ENCODE measurements at regions not wholly inside any gene's neighbourhood (a gene's known extent, or its start where the extent isn't known, plus 50 kb on each side); places are given as distances from the start of the nearest gene placed in this dataset.

GRCh38 chr5:147073098-147073497 is 161.7 kb upstream of the STK32A start:
- H3K4me1 Mint-ChIP-seq, result no peaks in the 10 kb centered on the region
- ChIA-PET CTCF (no interaction called here), POLR2A (no interaction called here)
- Histone ChIP-seq H3K27me3 (ENCODE audit: insufficient read depth, low read length, poor library complexity, severe bottlenecking) (no peaks in the 10 kb centered on the region), H3K9me3 (ENCODE audit: low read length) (no peaks in the 10 kb centered on the region), H3K4me1 (ENCODE audit: insufficient read depth, low read length) (no peaks in the 10 kb centered on the region), H3K4me3 (ENCODE audit: low read length) (no peak overlapping the region), H3K36me3 (ENCODE audit: insufficient read depth, low read length) (no peaks in the 10 kb centered on the region), H3K27ac (ENCODE audit: low read depth, low read length) (no peak overlapping the region)
- H3K27me3 Mint-ChIP-seq, result peaks cover 12% of the 10 kb centered on the region in 2 donors
- no peaks in the 10 kb centered on the region for H3K36me3 Mint-ChIP-seq
- H3K9me3 Mint-ChIP-seq, result no peaks in the 10 kb centered on the region
- no peak overlapping the region for H3K27ac Mint-ChIP-seq
- no peak overlapping the region for H3K4me3 Mint-ChIP-seq
- DNase-seq, result no peak

GRCh38 chr5:147075187-147075586 is 159.6 kb upstream of the STK32A start:
- H3K9me3 Mint-ChIP-seq, result no peaks in the 10 kb centered on the region
- no peaks in the 10 kb centered on the region for H3K36me3 Mint-ChIP-seq
- no peak overlapping the region for H3K27ac ChIP-seq (ENCODE audit: low read depth, low read length)
- no peaks in the 10 kb centered on the region for H3K36me3 ChIP-seq (ENCODE audit: insufficient read depth, low read length)
- H3K27ac Mint-ChIP-seq, result no peak overlapping the region
- ChIA-PET POLR2A (no interaction called here), CTCF (no interaction called here)
- H3K4me1 ChIP-seq (ENCODE audit: insufficient read depth, low read length), result no peaks in the 10 kb centered on the region
- H3K4me3 ChIP-seq (ENCODE audit: low read length), result no peak overlapping the region
- no peaks in the 10 kb centered on the region for H3K9me3 ChIP-seq (ENCODE audit: low read length)
- H3K27me3 Mint-ChIP-seq, result peaks cover 12% of the 10 kb centered on the region in 2 donors
- DNase-seq, result no peak
- no peaks in the 10 kb centered on the region for H3K27me3 ChIP-seq (ENCODE audit: insufficient read depth, low read length, poor library complexity, severe bottlenecking)
- no peak overlapping the region for H3K4me3 Mint-ChIP-seq
- H3K4me1 Mint-ChIP-seq, result no peaks in the 10 kb centered on the region

- no peaks in the 10 kb centered on the region for H3K9me3 ChIP-seq (ENCODE audit: low read length)
- no peaks in the 10 kb centered on the region for H3K36me3 ChIP-seq (ENCODE audit: insufficient read depth, low read length)
- Mint-ChIP-seq H3K4me1 (no peaks in the 10 kb centered on the region), H3K36me3 (no peaks in the 10 kb centered on the region), H3K27ac (no peak overlapping the region), H3K4me3 (no peak overlapping the region), H3K9me3 (no peaks in the 10 kb centered on the region), H3K27me3 (peaks cover 0 to 3% of the 10 kb centered on the region in 2 donors)
- no peaks in the 10 kb centered on the region for H3K27me3 ChIP-seq (ENCODE audit: insufficient read depth, low read length, poor library complexity, severe bottlenecking)
- H3K4me3 ChIP-seq (ENCODE audit: low read length), result no peak overlapping the region
- no peak for DNase-seq
- no peak overlapping the region for H3K27ac ChIP-seq (ENCODE audit: low read depth, low read length)
- ChIA-PET CTCF (no interaction called here), POLR2A (no interaction called here)
- no peaks in the 10 kb centered on the region for H3K4me1 ChIP-seq (ENCODE audit: insufficient read depth, low read length)
Measured at GRCh38 chr5:147080391-147080790, 154.4 kb upstream of the STK32A start.

GRCh38 chr5:147081311-147081764 is 153.5 kb upstream of the STK32A start:
- Mint-ChIP-seq H3K27me3 (no peaks in the 10 kb centered on the region), H3K36me3 (no peaks in the 10 kb centered on the region), H3K4me3 (no peak overlapping the region), H3K4me1 (no peaks in the 10 kb centered on the region), H3K27ac (peak overlapping the region in 1 of 8 donors; percentile 0), H3K9me3 (no peaks in the 10 kb centered on the region)
- no peaks in the 10 kb centered on the region for H3K4me1 ChIP-seq (ENCODE audit: insufficient read depth, low read length)
- H3K27ac ChIP-seq (ENCODE audit: low read depth, low read length), result no peak overlapping the region
- no peaks in the 10 kb centered on the region for H3K9me3 ChIP-seq (ENCODE audit: low read length)
- ChIA-PET POLR2A (no interaction called here), CTCF (no interaction called here)
- H3K4me3 ChIP-seq (ENCODE audit: low read length), result no peak overlapping the region
- H3K36me3 ChIP-seq (ENCODE audit: insufficient read depth, low read length), result no peaks in the 10 kb centered on the region
- H3K27me3 ChIP-seq (ENCODE audit: insufficient read depth, low read length, poor library complexity, severe bottlenecking), result no peaks in the 10 kb centered on the region
- DNase-seq, result no peak

GRCh38 chr5:147084702-147085101 is 150.1 kb upstream of the STK32A start:
- H3K27ac Mint-ChIP-seq, result no peak overlapping the region
- H3K4me1 ChIP-seq (ENCODE audit: insufficient read depth, low read length), result no peaks in the 10 kb centered on the region
- H3K27me3 ChIP-seq (ENCODE audit: insufficient read depth, low read length, poor library complexity, severe bottlenecking), result no peaks in the 10 kb centered on the region
- ChIA-PET POLR2A (no interaction called here), CTCF (no interaction called here)
- H3K4me3 ChIP-seq (ENCODE audit: low read length), result no peak overlapping the region
- H3K36me3 Mint-ChIP-seq, result no peaks in the 10 kb centered on the region
- no peak overlapping the region for H3K27ac ChIP-seq (ENCODE audit: low read depth, low read length)
- peaks cover 4 to 6% of the 10 kb centered on the region in 2 donors for H3K27me3 Mint-ChIP-seq
- peaks cover 0 to 4% (median 0%) of the 10 kb centered on the region in 5 donors for H3K9me3 Mint-ChIP-seq
- H3K36me3 ChIP-seq (ENCODE audit: insufficient read depth, low read length), result no peaks in the 10 kb centered on the region
- DNase-seq, result no peak
- H3K4me1 Mint-ChIP-seq, result no peaks in the 10 kb centered on the region
- H3K9me3 ChIP-seq (ENCODE audit: low read length), result no peaks in the 10 kb centered on the region
- no peak overlapping the region for H3K4me3 Mint-ChIP-seq

GRCh38 chr5:147085409-147085808 is 149.4 kb upstream of the STK32A start:
- Histone ChIP-seq H3K36me3 (ENCODE audit: insufficient read depth, low read length) (no peaks in the 10 kb centered on the region), H3K4me1 (ENCODE audit: insufficient read depth, low read length) (no peaks in the 10 kb centered on the region), H3K27ac (ENCODE audit: low read depth, low read length) (no peak overlapping the region), H3K27me3 (ENCODE audit: insufficient read depth, low read length, poor library complexity, severe bottlenecking) (no peaks in the 10 kb centered on the region), H3K4me3 (ENCODE audit: low read length) (no peak overlapping the region), H3K9me3 (ENCODE audit: low read length) (no peaks in the 10 kb centered on the region)
- ChIA-PET POLR2A (no interaction called here), CTCF (no interaction called here)
- Mint-ChIP-seq H3K27me3 (peaks cover 4 to 6% of the 10 kb centered on the region in 2 donors), H3K4me1 (no peaks in the 10 kb centered on the region), H3K36me3 (no peaks in the 10 kb centered on the region), H3K4me3 (no peak overlapping the region), H3K9me3 (peaks cover 0 to 6% (median 0%) of the 10 kb centered on the region in 5 donors), H3K27ac (no peak overlapping the region)
- DNase-seq, result no peak

GRCh38 chr5:147092044-147092443 is 142.8 kb upstream of the STK32A start:
- H3K4me1 Mint-ChIP-seq, result no peaks in the 10 kb centered on the region
- H3K36me3 Mint-ChIP-seq, result no peaks in the 10 kb centered on the region
- Histone ChIP-seq H3K4me3 (ENCODE audit: low read length) (no peak overlapping the region), H3K4me1 (ENCODE audit: insufficient read depth, low read length) (no peaks in the 10 kb centered on the region), H3K27me3 (ENCODE audit: insufficient read depth, low read length, poor library complexity, severe bottlenecking) (no peaks in the 10 kb centered on the region), H3K36me3 (ENCODE audit: insufficient read depth, low read length) (no peaks in the 10 kb centered on the region), H3K9me3 (ENCODE audit: low read length) (no peaks in the 10 kb centered on the region), H3K27ac (ENCODE audit: low read depth, low read length) (no peak overlapping the region)
- POLR2A ChIA-PET, result no interaction called here
- H3K27ac Mint-ChIP-seq, result no peak overlapping the region
- H3K4me3 Mint-ChIP-seq, result no peak overlapping the region
- peaks cover 0 to 6% (median 0%) of the 10 kb centered on the region in 5 donors for H3K9me3 Mint-ChIP-seq
- DNase-seq, result no peak
- CTCF ChIA-PET, result no interaction called here
- H3K27me3 Mint-ChIP-seq, result peaks cover 8 to 35% of the 10 kb centered on the region in 2 donors

- Histone ChIP-seq H3K9me3 (ENCODE audit: low read length) (no peaks in the 10 kb centered on the region), H3K27me3 (ENCODE audit: insufficient read depth, low read length, poor library complexity, severe bottlenecking) (no peaks in the 10 kb centered on the region), H3K27ac (ENCODE audit: low read depth, low read length) (no peak overlapping the region), H3K4me3 (ENCODE audit: low read length) (no peak overlapping the region), H3K36me3 (ENCODE audit: insufficient read depth, low read length) (no peaks in the 10 kb centered on the region), H3K4me1 (ENCODE audit: insufficient read depth, low read length) (no peaks in the 10 kb centered on the region)
- no peaks in the 10 kb centered on the region for H3K4me1 Mint-ChIP-seq
- CTCF ChIA-PET, result no interaction called here
- H3K27ac Mint-ChIP-seq, result no peak overlapping the region
- peaks cover 8 to 35% of the 10 kb centered on the region in 2 donors for H3K27me3 Mint-ChIP-seq
- no peaks in the 10 kb centered on the region for H3K36me3 Mint-ChIP-seq
- POLR2A ChIA-PET, result no interaction called here
- no peak for DNase-seq
- no peak overlapping the region for H3K4me3 Mint-ChIP-seq
- peaks cover 0 to 6% (median 0%) of the 10 kb centered on the region in 5 donors for H3K9me3 Mint-ChIP-seq
Measured at GRCh38 chr5:147093138-147093537, 141.7 kb upstream of the STK32A start.

- Mint-ChIP-seq H3K9me3 (no peaks in the 10 kb centered on the region), H3K27ac (no peak overlapping the region), H3K4me1 (no peaks in the 10 kb centered on the region), H3K4me3 (no peak overlapping the region), H3K27me3 (peaks cover 8 to 26% of the 10 kb centered on the region in 2 donors), H3K36me3 (no peaks in the 10 kb centered on the region)
- Histone ChIP-seq H3K36me3 (ENCODE audit: insufficient read depth, low read length) (no peaks in the 10 kb centered on the region), H3K27ac (ENCODE audit: low read depth, low read length) (no peak overlapping the region), H3K9me3 (ENCODE audit: low read length) (no peaks in the 10 kb centered on the region), H3K4me1 (ENCODE audit: insufficient read depth, low read length) (no peaks in the 10 kb centered on the region), H3K27me3 (ENCODE audit: insufficient read depth, low read length, poor library complexity, severe bottlenecking) (no peaks in the 10 kb centered on the region), H3K4me3 (ENCODE audit: low read length) (no peak overlapping the region)
- ChIA-PET POLR2A (no interaction called here), CTCF (no interaction called here)
- no peak for DNase-seq
Measured at GRCh38 chr5:147095740-147096139, 139.1 kb upstream of the STK32A start.
